Vagina (tissue), 2 donors: ENCODE measurements at regions not wholly inside any gene's neighbourhood (a gene's known extent, or its start where the extent isn't known, plus 50 kb on each side); places are given as distances from the start of the nearest gene placed in this dataset.

Experiments used
- CTCF ChIP-seq, 3 experiments: fragments of 450-650 bp in 2 of 3; fragments of 200-600 bp in 1 of 3; sonication (generic) in 1 of 3; IDR thresholded peaks; one replicate each; pipeline ENCODE4 v1.5.1; 2017 to 2019; ENCODE audit warnings: antibody characterized with exemption in 3 of 3, mild to moderate bottlenecking in 2 of 3, moderate library complexity in 2 of 3
- POLR2A ChIP-seq, 2 donors: fragments of 450-650 bp; IDR thresholded peaks; one replicate each; pipeline ENCODE4 v1.6.1; 2017; ENCODE audit warnings: antibody characterized with exemption in 2 of 2, mild to moderate bottlenecking in 2 of 2, moderate library complexity in 2 of 2

GRCh38 chr15:66966256-66966655, 99.1 kb upstream of the SMAD3 start:
- TF ChIP-seq CTCF (IDR thresholded peaks at IDR 0.05) (no peak), POLR2A (IDR thresholded peaks at IDR 0.05) (no peak)
